ENCODE measurements at regions not wholly inside any gene's neighbourhood (a gene's known extent, or its start where the extent isn't known, plus 50 kb on each side); places are given as distances from the start of the nearest gene placed in this dataset.

DNA sequence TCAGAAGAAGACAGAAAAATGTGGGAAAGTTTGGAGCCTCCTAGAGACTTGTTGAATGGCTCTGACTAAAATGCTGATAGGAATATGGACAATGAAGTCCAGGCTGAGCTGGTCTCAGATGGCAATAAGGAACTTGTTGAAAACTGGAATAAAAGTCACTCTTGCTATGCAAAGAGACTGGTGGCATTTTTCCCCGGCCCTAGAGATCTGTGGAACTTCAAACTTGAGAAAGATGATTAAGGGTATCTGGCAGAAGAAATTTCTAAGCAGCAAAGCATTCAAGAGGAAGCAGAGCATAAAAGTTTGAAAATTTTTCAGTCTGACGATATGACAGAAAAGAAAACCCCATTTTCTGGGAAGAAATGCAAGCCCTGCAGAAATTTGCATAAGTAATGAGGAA, 159.3 kb downstream of the MREG start:
- Histone ChIP-seq H3K9me3 (ENCODE audit: low read depth) (no peaks in the 10 kb centered on the region), H3K9me2 (ENCODE audit: insufficient read depth) (no peaks in the 10 kb centered on the region), H3F3A (ENCODE audit: insufficient read depth) (peaks cover 13% of the 10 kb centered on the region), H3K79me2 (ENCODE audit: insufficient read depth) (no peaks in the 10 kb centered on the region), H4K20me1 (ENCODE audit: insufficient read depth) (no peaks in the 10 kb centered on the region), H3K9ac (no peak overlapping the region), H3K27ac (no peak overlapping the region), H2AFZ (no peak overlapping the region), H3K36me3 (ENCODE audit: low read depth) (no peaks in the 10 kb centered on the region), H3K4me1 (ENCODE audit: insufficient read depth) (peaks cover 22% of the 10 kb centered on the region), H3K27me3 (replicated peaks; ENCODE audit: insufficient read depth) (no peaks in the 10 kb centered on the region), H3K4me2 (ENCODE audit: unreplicated experiment) (no peak overlapping the region), H3K4me3 (no peak overlapping the region)
- in situ Hi-C loops (cut with MboI) = no loop called here
- no peak for DNase-seq
- TF ChIP-seq EZH2phosphoT487 (IDR thresholded peaks at IDR 0.05; ENCODE audit: insufficient read depth, low read depth) = no peak
- 77 to 86% methylated on average over 2 of the region's 2 CpGs for WGBS, 2 experiments (ENCODE audit: low coverage in 1 of 2, low lambda C conversion rate in 2 of 2, missing lambda C conversion rate in 2 of 2)

GRCh38 chr2:215851696-215852095, 161.7 kb downstream of the MREG start:
- Histone ChIP-seq H3K4me2 (ENCODE audit: unreplicated experiment) (peak overlapping the region; percentile 7), H4K20me1 (ENCODE audit: insufficient read depth) (no peaks in the 10 kb centered on the region), H3K9me3 (ENCODE audit: low read depth) (no peaks in the 10 kb centered on the region), H3K27ac (peak overlapping the region; percentile 76; the same call in 1 of the 2 replicates), H3K4me1 (ENCODE audit: insufficient read depth) (peaks cover 30% of the 10 kb centered on the region), H2AFZ (no peak overlapping the region), H3F3A (ENCODE audit: insufficient read depth) (peaks cover 13% of the 10 kb centered on the region), H3K9me2 (ENCODE audit: insufficient read depth) (no peaks in the 10 kb centered on the region), H3K27me3 (replicated peaks; ENCODE audit: insufficient read depth) (no peaks in the 10 kb centered on the region), H3K79me2 (ENCODE audit: insufficient read depth) (no peaks in the 10 kb centered on the region), H3K4me3 (no peak overlapping the region), H3K9ac (no peak overlapping the region), H3K36me3 (ENCODE audit: low read depth) (no peaks in the 10 kb centered on the region)
- in situ Hi-C loops (cut with MboI) = no loop called here
- TF ChIP-seq EZH2phosphoT487 (IDR thresholded peaks at IDR 0.05; ENCODE audit: insufficient read depth, low read depth) (no peak), EZH2 (IDR thresholded peaks at IDR 0.05; ENCODE audit: insufficient read depth, poor library complexity, severe bottlenecking) (no peak)
- DNase-seq = no peak

DNA sequence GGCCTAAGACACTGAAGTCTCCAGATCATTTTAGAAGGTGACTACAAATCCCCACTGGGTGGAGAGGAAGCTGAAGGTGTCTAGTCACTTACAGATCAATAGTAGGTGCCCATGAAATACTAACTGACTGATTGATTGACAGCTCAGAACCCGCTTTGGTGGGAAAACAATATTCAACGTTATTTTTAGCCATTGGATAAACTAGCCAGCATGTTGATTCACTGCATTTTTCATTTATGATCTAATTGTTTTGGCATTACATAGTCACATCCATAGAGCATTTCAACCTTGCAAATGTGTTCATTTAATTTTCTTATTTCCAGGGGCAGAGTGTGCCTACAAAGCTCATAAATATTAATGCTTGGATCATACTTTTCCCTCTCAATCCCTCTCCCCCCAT, 162.3 kb downstream of the MREG start:
- peak overlapping the region; percentile 36; the same call in 1 of the 2 replicates for H3K9ac ChIP-seq
- H3K79me2 ChIP-seq (ENCODE audit: insufficient read depth) = no peaks in the 10 kb centered on the region
- H3K9me2 ChIP-seq (ENCODE audit: insufficient read depth) = no peaks in the 10 kb centered on the region
- no peaks in the 10 kb centered on the region for H3K27me3 ChIP-seq (replicated peaks; ENCODE audit: insufficient read depth)
- H3K9me3 ChIP-seq (ENCODE audit: low read depth) = no peaks in the 10 kb centered on the region
- WGBS, 2 experiments (ENCODE audit: low coverage in 1 of 2, low lambda C conversion rate in 2 of 2, missing lambda C conversion rate in 2 of 2) = 2 to 4% methylated on average over 2 of the region's 2 CpGs
- H3K4me1 ChIP-seq (ENCODE audit: insufficient read depth) = peaks cover 30% of the 10 kb centered on the region
- in situ Hi-C loops (cut with MboI) = no loop called here
- no peak overlapping the region for H3K4me3 ChIP-seq
- DNase-seq = peak; percentile 76
- TF ChIP-seq EZH2phosphoT487 (IDR thresholded peaks at IDR 0.05; ENCODE audit: insufficient read depth, low read depth) (no peak), EZH2 (IDR thresholded peaks at IDR 0.05; ENCODE audit: insufficient read depth, poor library complexity, severe bottlenecking) (no peak)
- H3K4me2 ChIP-seq (ENCODE audit: unreplicated experiment) = peak overlapping the region; percentile 7
- H2AFZ ChIP-seq = peak overlapping the region; percentile 54
- H4K20me1 ChIP-seq (ENCODE audit: insufficient read depth) = no peaks in the 10 kb centered on the region
- H3K36me3 ChIP-seq (ENCODE audit: low read depth) = no peaks in the 10 kb centered on the region
- H3K27ac ChIP-seq = peak overlapping the region; percentile 76
- peaks cover 13% of the 10 kb centered on the region for H3F3A ChIP-seq (ENCODE audit: insufficient read depth)

GRCh38 chr2:215850380-215850779, 163.0 kb downstream of the MREG start:
- Histone ChIP-seq H3K36me3 (ENCODE audit: low read depth) (no peaks in the 10 kb centered on the region), H3K4me2 (ENCODE audit: unreplicated experiment) (no peak overlapping the region), H3K79me2 (ENCODE audit: insufficient read depth) (no peaks in the 10 kb centered on the region), H3K9ac (peak overlapping the region; percentile 36), H3K9me2 (ENCODE audit: insufficient read depth) (no peaks in the 10 kb centered on the region), H2AFZ (peak overlapping the region; percentile 54), H3K9me3 (ENCODE audit: low read depth) (no peaks in the 10 kb centered on the region), H4K20me1 (ENCODE audit: insufficient read depth) (no peaks in the 10 kb centered on the region), H3K4me3 (no peak overlapping the region), H3K27me3 (replicated peaks; ENCODE audit: insufficient read depth) (no peaks in the 10 kb centered on the region), H3K4me1 (ENCODE audit: insufficient read depth) (peaks cover 30% of the 10 kb centered on the region), H3K27ac (peak overlapping the region; percentile 76), H3F3A (ENCODE audit: insufficient read depth) (peaks cover 13% of the 10 kb centered on the region)
- TF ChIP-seq EZH2phosphoT487 (IDR thresholded peaks at IDR 0.05; ENCODE audit: insufficient read depth, low read depth) (no peak), EZH2 (IDR thresholded peaks at IDR 0.05; ENCODE audit: insufficient read depth, poor library complexity, severe bottlenecking) (no peak)
- in situ Hi-C loops (cut with MboI) = no loop called here
- DNase-seq = peak; percentile 12
- 77 to 78% methylated on average over 4 of the region's 4 CpGs for WGBS, 2 experiments (ENCODE audit: low coverage in 1 of 2, low lambda C conversion rate in 2 of 2, missing lambda C conversion rate in 2 of 2)

- H3K4me3 ChIP-seq = no peak overlapping the region
- peak overlapping the region; percentile 76 for H3K27ac ChIP-seq
These were observed 163.6 kb downstream of the MREG start for GRCh38 chr2:215849771-215850170.

More at GRCh38 chr2:215849771-215850170, 163.6 kb downstream of the MREG start:
- 91 to 93% methylated on average over 6 of the region's 6 CpGs for WGBS, 2 experiments (ENCODE audit: low coverage in 1 of 2, low lambda C conversion rate in 2 of 2, missing lambda C conversion rate in 2 of 2)
- no peak for DNase-seq
- H3K4me1 ChIP-seq (ENCODE audit: insufficient read depth) = peaks cover 30% of the 10 kb centered on the region
- in situ Hi-C loops (cut with MboI) = no loop called here
- H3K36me3 ChIP-seq (ENCODE audit: low read depth) = no peaks in the 10 kb centered on the region
- H3K9me2 ChIP-seq (ENCODE audit: insufficient read depth) = no peaks in the 10 kb centered on the region
- no peaks in the 10 kb centered on the region for H4K20me1 ChIP-seq (ENCODE audit: insufficient read depth)
- no peak overlapping the region for H3K9ac ChIP-seq
- H3K4me2 ChIP-seq (ENCODE audit: unreplicated experiment) = no peak overlapping the region
- H3K9me3 ChIP-seq (ENCODE audit: low read depth) = no peaks in the 10 kb centered on the region
- no peak overlapping the region for H2AFZ ChIP-seq
- peaks cover 13% of the 10 kb centered on the region for H3F3A ChIP-seq (ENCODE audit: insufficient read depth)
- H3K27me3 ChIP-seq (replicated peaks; ENCODE audit: insufficient read depth) = no peaks in the 10 kb centered on the region
- no peaks in the 10 kb centered on the region for H3K79me2 ChIP-seq (ENCODE audit: insufficient read depth)
- no peak for TF ChIP-seq EZH2 (IDR thresholded peaks at IDR 0.05; ENCODE audit: insufficient read depth, poor library complexity, severe bottlenecking)
- TF ChIP-seq EZH2phosphoT487 (IDR thresholded peaks at IDR 0.05; ENCODE audit: insufficient read depth, low read depth) = no peak
